A549 (cell line): ENCODE measurements at regions not wholly inside any gene's neighbourhood (a gene's known extent, or its start where the extent isn't known, plus 50 kb on each side); places are given as distances from the start of the nearest gene placed in this dataset.

ENCODE experiments used
- POLR2A ChIP-seq: IDR thresholded peaks from 2 replicates; pipeline ENCODE4 v1.6.1; 2012; ENCODE audit warnings: mild to moderate bottlenecking, low read length
- RARB ChIP-seq: fragments of 250-450 bp; sonication (Bioruptor Pico); IDR thresholded peaks from 2 replicates; pipeline ENCODE4 v1.8.0; 2021; ENCODE audit warnings: mild to moderate bottlenecking, moderate library complexity
- RCOR1 ChIP-seq: fragments of 150-350 bp; IDR thresholded peaks from 2 replicates; pipeline ENCODE4 v1.6.1; 2014; ENCODE audit warnings: antibody characterized with exemption, low read length, low read depth
- RFX5 ChIP-seq: fragments of 450-650 bp; IDR thresholded peaks from 2 replicates; pipeline ENCODE4 v1.7.1; 2014; ENCODE audit warnings: antibody characterized with exemption, mild to moderate bottlenecking, moderate library complexity
- TFCP2L1 ChIP-seq: fragments of 250-450 bp; sonication (Bioruptor Pico); IDR thresholded peaks from 2 replicates; pipeline ENCODE4 v1.5.0; 2021; ENCODE audit warnings: mild to moderate bottlenecking
- USF2 ChIP-seq: fragments of 450-650 bp; IDR thresholded peaks from 2 replicates; pipeline ENCODE4 v1.6.1; 2014; ENCODE audit warnings: antibody characterized with exemption
- TF ChIP-seq, protein P1 (sequence below): fragments of >200 bp; sonication (Bioruptor Twin); formaldehyde crosslinking; IDR thresholded peaks from 2 replicates; pipeline ENCODE4 v1.6.1; 2016
- TF ChIP-seq, protein P2 (sequence below): fragments of >200 bp; sonication (Bioruptor Twin); formaldehyde crosslinking; IDR thresholded peaks from 3 replicates; pipeline ENCODE4 v1.5.1; 2016

- TF ChIP-seq, protein P1, sequence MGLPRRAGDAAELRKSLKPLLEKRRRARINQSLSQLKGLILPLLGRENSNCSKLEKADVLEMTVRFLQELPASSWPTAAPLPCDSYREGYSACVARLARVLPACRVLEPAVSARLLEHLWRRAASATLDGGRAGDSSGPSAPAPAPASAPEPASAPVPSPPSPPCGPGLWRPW, result no peak
- TF ChIP-seq, protein P2, sequence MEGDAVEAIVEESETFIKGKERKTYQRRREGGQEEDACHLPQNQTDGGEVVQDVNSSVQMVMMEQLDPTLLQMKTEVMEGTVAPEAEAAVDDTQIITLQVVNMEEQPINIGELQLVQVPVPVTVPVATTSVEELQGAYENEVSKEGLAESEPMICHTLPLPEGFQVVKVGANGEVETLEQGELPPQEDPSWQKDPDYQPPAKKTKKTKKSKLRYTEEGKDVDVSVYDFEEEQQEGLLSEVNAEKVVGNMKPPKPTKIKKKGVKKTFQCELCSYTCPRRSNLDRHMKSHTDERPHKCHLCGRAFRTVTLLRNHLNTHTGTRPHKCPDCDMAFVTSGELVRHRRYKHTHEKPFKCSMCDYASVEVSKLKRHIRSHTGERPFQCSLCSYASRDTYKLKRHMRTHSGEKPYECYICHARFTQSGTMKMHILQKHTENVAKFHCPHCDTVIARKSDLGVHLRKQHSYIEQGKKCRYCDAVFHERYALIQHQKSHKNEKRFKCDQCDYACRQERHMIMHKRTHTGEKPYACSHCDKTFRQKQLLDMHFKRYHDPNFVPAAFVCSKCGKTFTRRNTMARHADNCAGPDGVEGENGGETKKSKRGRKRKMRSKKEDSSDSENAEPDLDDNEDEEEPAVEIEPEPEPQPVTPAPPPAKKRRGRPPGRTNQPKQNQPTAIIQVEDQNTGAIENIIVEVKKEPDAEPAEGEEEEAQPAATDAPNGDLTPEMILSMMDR, result no peak
- TF ChIP-seq POLR2A, result no peak
- no peak for TF ChIP-seq TFCP2L1 (CRISPR knock-in tag)
- TF ChIP-seq USF2, result no peak
- TF ChIP-seq RCOR1, result no peak
- TF ChIP-seq RARB (CRISPR knock-in tag), result no peak
- no peak for TF ChIP-seq RFX5
Observed at GRCh38 chr4:100087743-100088142, 102.5 kb downstream of the DDIT4L start.
